ENCODE measurements at regions not wholly inside any gene's neighbourhood (a gene's known extent, or its start where the extent isn't known, plus 50 kb on each side); places are given as distances from the start of the nearest gene placed in this dataset.

DNA sequence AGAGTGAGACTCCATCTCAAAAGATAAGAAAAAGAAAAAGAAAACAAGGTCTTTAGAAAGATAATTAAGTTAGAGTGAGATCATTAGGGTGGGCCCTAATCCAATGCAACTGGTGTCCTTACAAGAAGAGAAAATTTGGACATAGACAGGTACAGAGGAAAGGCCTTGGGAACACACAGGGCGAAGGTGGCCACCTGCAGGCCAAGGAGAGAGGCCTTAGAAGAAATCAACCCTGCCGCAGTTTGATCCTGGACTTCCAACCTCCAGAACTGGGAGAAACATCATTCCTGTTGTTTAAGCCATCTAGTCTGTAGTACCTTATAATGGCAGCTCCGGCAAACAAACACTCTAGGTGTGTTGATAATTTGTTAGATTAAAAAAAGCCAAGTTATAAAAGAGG, 491.9 kb downstream of the MED13L start:
- Histone ChIP-seq H2AFZ (ENCODE audit: insufficient read depth, low read depth, low read length, poor library complexity, severe bottlenecking) (no peak overlapping the region), H3K9me3 (replicated peaks in 1 of 2; ENCODE audit: control insufficient read depth in 1 of 2, insufficient read depth in 1 of 2, low read length in 2 of 2) (no peaks in the 10 kb centered on the region), H3K79me2 (ENCODE audit: insufficient read depth, low read length) (no peaks in the 10 kb centered on the region), H3K27ac (ENCODE audit: low read depth in 1 of 2, low read length in 2 of 2) (no peak overlapping the region), H3K4me2 (replicated peaks; ENCODE audit: extremely low read depth, low read length, poor library complexity, severe bottlenecking) (no peak overlapping the region), H3K36me3 (replicated peaks in 1 of 2; ENCODE audit: control insufficient read depth in 1 of 2, insufficient read depth in 2 of 2, low read length in 2 of 2) (no peaks in the 10 kb centered on the region), H3K9ac (ENCODE audit: insufficient read depth, low read length, poor library complexity, severe bottlenecking) (no peak overlapping the region), H3K4me1 (ENCODE audit: control insufficient read depth in 1 of 2, insufficient read depth in 2 of 2, low read length in 2 of 2) (no peaks in the 10 kb centered on the region), H3K27me3 (ENCODE audit: control insufficient read depth in 2 of 2, insufficient read depth in 2 of 2, low read length in 2 of 2) (no peaks in the 10 kb centered on the region), H3K4me3 (replicated peaks in 1 of 3; ENCODE audit: low read depth in 2 of 3, low read length in 3 of 3) (no peak overlapping the region), H4K20me1 (ENCODE audit: insufficient read depth, low read length) (no peaks in the 10 kb centered on the region)
- Mint-ChIP-seq H3K27ac (no peak overlapping the region), H3K4me3 (no peak overlapping the region), H3K27me3 (ENCODE audit: low read depth in 3 of 3) (peaks cover 0 to 4% (median 3%) of the 10 kb centered on the region in 3 donors), H3K4me1 (no peaks in the 10 kb centered on the region), H3K36me3 (no peaks in the 10 kb centered on the region), H3K9me3 (peaks cover 0 to 5% (median 2%) of the 10 kb centered on the region in 7 donors)
- intact Hi-C loops (cut with micrococcal nuclease): no loop called here
- DNase-seq: no peak
- TF ChIP-seq, protein P1, sequence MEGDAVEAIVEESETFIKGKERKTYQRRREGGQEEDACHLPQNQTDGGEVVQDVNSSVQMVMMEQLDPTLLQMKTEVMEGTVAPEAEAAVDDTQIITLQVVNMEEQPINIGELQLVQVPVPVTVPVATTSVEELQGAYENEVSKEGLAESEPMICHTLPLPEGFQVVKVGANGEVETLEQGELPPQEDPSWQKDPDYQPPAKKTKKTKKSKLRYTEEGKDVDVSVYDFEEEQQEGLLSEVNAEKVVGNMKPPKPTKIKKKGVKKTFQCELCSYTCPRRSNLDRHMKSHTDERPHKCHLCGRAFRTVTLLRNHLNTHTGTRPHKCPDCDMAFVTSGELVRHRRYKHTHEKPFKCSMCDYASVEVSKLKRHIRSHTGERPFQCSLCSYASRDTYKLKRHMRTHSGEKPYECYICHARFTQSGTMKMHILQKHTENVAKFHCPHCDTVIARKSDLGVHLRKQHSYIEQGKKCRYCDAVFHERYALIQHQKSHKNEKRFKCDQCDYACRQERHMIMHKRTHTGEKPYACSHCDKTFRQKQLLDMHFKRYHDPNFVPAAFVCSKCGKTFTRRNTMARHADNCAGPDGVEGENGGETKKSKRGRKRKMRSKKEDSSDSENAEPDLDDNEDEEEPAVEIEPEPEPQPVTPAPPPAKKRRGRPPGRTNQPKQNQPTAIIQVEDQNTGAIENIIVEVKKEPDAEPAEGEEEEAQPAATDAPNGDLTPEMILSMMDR (IDR thresholded peaks at IDR 0.05): no peak
- 50% methylated on average over 1 of the region's 3 CpGs for WGBS (ENCODE audit: insufficient coverage)

DNA sequence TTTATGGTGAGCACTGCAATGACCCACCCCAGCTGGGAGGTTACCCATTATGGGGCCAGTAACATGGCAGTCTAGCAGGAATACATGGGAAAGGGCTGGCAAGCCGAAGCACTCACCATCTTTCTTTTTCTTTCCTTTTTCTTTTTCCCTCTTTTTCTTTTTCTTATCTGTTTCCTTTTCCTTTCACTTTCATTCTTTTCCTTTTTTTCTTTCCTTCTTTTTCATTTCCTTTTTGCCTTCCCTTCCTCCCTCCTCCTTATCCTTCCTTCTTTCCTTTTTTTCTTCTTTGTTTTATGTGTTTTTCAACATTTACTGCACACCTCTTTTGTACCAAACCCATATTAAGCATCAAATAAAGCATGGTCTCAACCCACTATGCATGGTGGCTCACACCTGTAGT, 501.1 kb downstream of the MED13L start:
- H3K27ac ChIP-seq (ENCODE audit: low read depth in 1 of 2, low read length in 2 of 2): no peak overlapping the region
- H3K9me3 ChIP-seq (replicated peaks in 1 of 2; ENCODE audit: control insufficient read depth in 1 of 2, insufficient read depth in 1 of 2, low read length in 2 of 2): no peaks in the 10 kb centered on the region
- intact Hi-C loops (cut with micrococcal nuclease): no loop called here
- H2AFZ ChIP-seq (ENCODE audit: insufficient read depth, low read depth, low read length, poor library complexity, severe bottlenecking): no peak overlapping the region
- no peaks in the 10 kb centered on the region for H3K4me1 ChIP-seq (ENCODE audit: control insufficient read depth in 1 of 2, insufficient read depth in 2 of 2, low read length in 2 of 2)
- no peak overlapping the region for H3K27ac Mint-ChIP-seq
- H3K36me3 Mint-ChIP-seq: no peaks in the 10 kb centered on the region
- H3K36me3 ChIP-seq (replicated peaks in 1 of 2; ENCODE audit: control insufficient read depth in 1 of 2, insufficient read depth in 2 of 2, low read length in 2 of 2): no peaks in the 10 kb centered on the region
- no peak overlapping the region for H3K4me3 Mint-ChIP-seq
- H3K4me3 ChIP-seq (replicated peaks in 1 of 3; ENCODE audit: low read depth in 2 of 3, low read length in 3 of 3): no peak overlapping the region
- 100% methylated on average over 1 of the region's 1 CpG for WGBS (ENCODE audit: insufficient coverage)
- H3K79me2 ChIP-seq (ENCODE audit: insufficient read depth, low read length): no peaks in the 10 kb centered on the region
- DNase-seq: no peak
- H3K27me3 Mint-ChIP-seq (ENCODE audit: low read depth in 3 of 3): peaks cover 1 to 7% (median 4%) of the 10 kb centered on the region in 3 donors
- no peaks in the 10 kb centered on the region for H3K4me1 Mint-ChIP-seq
- TF ChIP-seq, protein P1 (IDR thresholded peaks at IDR 0.05): no peak
- no peaks in the 10 kb centered on the region for H3K9me3 Mint-ChIP-seq
- no peaks in the 10 kb centered on the region for H4K20me1 ChIP-seq (ENCODE audit: insufficient read depth, low read length)
- no peak overlapping the region for H3K4me2 ChIP-seq (replicated peaks; ENCODE audit: extremely low read depth, low read length, poor library complexity, severe bottlenecking)
- no peaks in the 10 kb centered on the region for H3K27me3 ChIP-seq (ENCODE audit: control insufficient read depth in 2 of 2, insufficient read depth in 2 of 2, low read length in 2 of 2)
- no peak overlapping the region for H3K9ac ChIP-seq (ENCODE audit: insufficient read depth, low read length, poor library complexity, severe bottlenecking)
